Liver (tissue), 8 donors: ENCODE measurements at regions not wholly inside any gene's neighbourhood (a gene's known extent, or its start where the extent isn't known, plus 50 kb on each side); places are given as distances from the start of the nearest gene placed in this dataset.

ENCODE experiments used
- DNase-seq: peaks from one replicate; pipeline ENCODE4 v3.0.0-alpha.2; 2017; ENCODE audit warnings: low spot score
- H3K27ac ChIP-seq, 2 donors: one replicate each; pipeline ENCODE4 v1.7.0; 2013; ENCODE audit warnings: inconsistent platforms in 2 of 2, low read length in 2 of 2, control low read depth in 1 of 2, low read depth in 1 of 2, mild to moderate bottlenecking in 1 of 2
- H3K27me3 ChIP-seq, 4 donors: one replicate each; pipeline versions ENCODE4 v1.6.1 to v1.7.0; 2013; ENCODE audit warnings: low read length in 3 of 4, inconsistent platforms in 1 of 4, mild to moderate bottlenecking in 1 of 4, moderate library complexity in 1 of 4; ENCODE audit not compliant: control insufficient read depth in 4 of 4, insufficient read depth in 4 of 4
- H3K36me3 ChIP-seq, 4 donors: one replicate each; pipeline versions ENCODE4 v1.6.1 to v1.7.0; 2013; ENCODE audit warnings: low read length in 3 of 4, mild to moderate bottlenecking in 3 of 4, low read depth in 1 of 4, moderate library complexity in 1 of 4; ENCODE audit not compliant: control insufficient read depth in 4 of 4, insufficient read depth in 3 of 4
- H3K4me1 ChIP-seq, 4 donors: one replicate each; pipeline versions ENCODE4 v1.6.1 to v1.7.0; 2013; ENCODE audit warnings: low read length in 3 of 4, mild to moderate bottlenecking in 3 of 4, moderate library complexity in 1 of 4; ENCODE audit not compliant: control insufficient read depth in 4 of 4, insufficient read depth in 4 of 4
- H3K4me3 ChIP-seq, 3 donors: one replicate each; pipeline versions ENCODE4 v1.6.1 to v1.7.0; 2013; ENCODE audit warnings: low read length in 3 of 3, control low read depth in 1 of 3, low read depth in 1 of 3, mild to moderate bottlenecking in 1 of 3
- H3K9ac ChIP-seq, 2 donors: one replicate each; pipeline ENCODE4 v1.7.0; 2013; ENCODE audit warnings: low read length in 2 of 2, mild to moderate bottlenecking in 2 of 2, moderate library complexity in 2 of 2, control low read depth in 1 of 2, low read depth in 1 of 2
- H3K9me3 ChIP-seq, 4 donors: one replicate each; pipeline versions ENCODE4 v1.6.1 to v1.7.0; 2013; ENCODE audit warnings: low read length in 3 of 4; ENCODE audit not compliant: control insufficient read depth in 4 of 4
- ATF3 ChIP-seq: IDR thresholded peaks from 2 replicates; pipeline ENCODE4 v1.6.1; 2016; ENCODE audit warnings: antibody characterized with exemption
- EGR1 ChIP-seq, 2 donors: IDR thresholded peaks; 2 replicates each; pipeline ENCODE4 v1.6.1; 2016 to 2018; ENCODE audit warnings: antibody characterized with exemption in 2 of 2, low read depth in 2 of 2
- FOXA1 ChIP-seq: IDR thresholded peaks from 2 replicates; pipeline ENCODE4 v1.6.1; 2016; ENCODE audit warnings: antibody characterized with exemption
- FOXA2 ChIP-seq: IDR thresholded peaks from 2 replicates; pipeline ENCODE4 v1.6.1; 2016; ENCODE audit warnings: antibody characterized with exemption
- GABPA ChIP-seq, 2 donors: IDR thresholded peaks in 1 of 2; conservative IDR thresholded peaks in 1 of 2; 2 replicates each; pipeline ENCODE4 v1.6.1; 2016; ENCODE audit warnings: antibody characterized with exemption in 2 of 2, mild to moderate bottlenecking in 1 of 2, moderate library complexity in 1 of 2
- HNF4A ChIP-seq, 2 donors: conservative IDR thresholded peaks; 2 replicates each; pipeline ENCODE4 v1.6.1; 2016; ENCODE audit warnings: antibody characterized with exemption in 2 of 2, mild to moderate bottlenecking in 2 of 2
- HNF4G ChIP-seq: IDR thresholded peaks from 2 replicates; pipeline ENCODE4 v1.6.1; 2016; ENCODE audit warnings: antibody characterized with exemption
- JUND ChIP-seq, 2 donors: IDR thresholded peaks; 2 replicates each; pipeline ENCODE4 v1.6.1; 2016; ENCODE audit warnings: antibody characterized with exemption in 2 of 2
- NR2F2 ChIP-seq: IDR thresholded peaks from 2 replicates; pipeline ENCODE4 v1.6.1; 2016; ENCODE audit warnings: antibody characterized with exemption
- RAD21 ChIP-seq, 2 donors: IDR thresholded peaks; 2 replicates each; pipeline ENCODE4 v1.6.1; 2016; ENCODE audit warnings: antibody characterized with exemption in 2 of 2, mild to moderate bottlenecking in 2 of 2
- SP1 ChIP-seq: IDR thresholded peaks from 2 replicates; pipeline ENCODE4 v1.6.1; 2018; ENCODE audit warnings: antibody characterized with exemption, mild to moderate bottlenecking
- TAF1 ChIP-seq: conservative IDR thresholded peaks from 2 replicates; pipeline ENCODE4 v1.6.1; 2016; ENCODE audit warnings: antibody characterized with exemption, mild to moderate bottlenecking
- YY1 ChIP-seq: IDR thresholded peaks from 2 replicates; pipeline ENCODE4 v1.6.1; 2016; ENCODE audit warnings: antibody characterized with exemption, mild to moderate bottlenecking
- ZBTB33 ChIP-seq: IDR thresholded peaks from 2 replicates; pipeline ENCODE4 v1.6.1; 2016; ENCODE audit warnings: antibody characterized with exemption
- WGBS: extraction: QIAGEN DNeasy Blood & Tissue Kit; methylation state at CpG from one replicate; pipeline ENCODE4 v1.1.7; 2013; 5-methylcytosine and 5-hydroxymethylcytosine counted together
- TF ChIP-seq, protein P1 (sequence below): IDR thresholded peaks from 2 replicates; pipeline ENCODE4 v1.6.1; 2016; ENCODE audit warnings: antibody characterized with exemption
- TF ChIP-seq, protein P2 (sequence below): IDR thresholded peaks from 2 replicates; pipeline ENCODE4 v1.6.1; 2016; ENCODE audit warnings: antibody characterized with exemption, mild to moderate bottlenecking
- TF ChIP-seq, protein P3 (sequence below): fragments of 150-350 bp; IDR thresholded peaks from 2 replicates; pipeline ENCODE4 v1.5.1; 2017; ENCODE audit warnings: improper control_type of control experiment, low read depth, low read length; ENCODE audit not compliant: missing input control
- donor health status: healthy.
- donor health status: healthy.
- donor health status: healthy.
- donor health status: healthy.
- donor health status: healthy.

DNA sequence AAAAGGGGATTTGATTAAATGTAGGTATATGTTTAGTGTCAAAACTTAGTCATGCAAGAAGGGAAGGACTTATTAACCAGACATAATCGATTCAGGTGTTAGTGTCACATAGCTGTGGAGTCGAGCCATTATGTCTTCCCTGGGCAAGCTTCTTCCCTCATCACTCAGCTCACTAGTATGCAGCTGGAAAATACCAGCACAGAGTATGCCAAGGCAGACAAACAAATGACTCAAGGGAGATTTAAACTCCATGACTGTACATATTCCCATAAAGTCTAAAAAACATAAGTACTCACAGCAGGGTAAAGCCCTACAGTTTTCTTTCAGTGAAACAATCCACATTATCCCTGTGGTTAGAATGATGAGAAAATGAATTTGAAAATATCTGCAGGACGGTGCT lies 304.5 kb downstream of the CBLL2 start:
- no peak overlapping the region for H3K4me3 ChIP-seq
- TF ChIP-seq TAF1 (no peak), HNF4G (no peak), HNF4A (conservative IDR thresholded peaks at IDR 0.05) (no peak), ATF3 (no peak), EGR1 (IDR thresholded peaks at IDR 0.05; ENCODE audit: low read depth in 2 of 2) (no peak), GABPA (IDR thresholded peaks at IDR 0.05 in 1 of 2, conservative IDR thresholded peaks at IDR 0.05 in 1 of 2) (no peak), SP1 (no peak), ZBTB33 (no peak), NR2F2 (no peak), RAD21 (IDR thresholded peaks at IDR 0.05) (no peak)
- TF ChIP-seq, protein P1, sequence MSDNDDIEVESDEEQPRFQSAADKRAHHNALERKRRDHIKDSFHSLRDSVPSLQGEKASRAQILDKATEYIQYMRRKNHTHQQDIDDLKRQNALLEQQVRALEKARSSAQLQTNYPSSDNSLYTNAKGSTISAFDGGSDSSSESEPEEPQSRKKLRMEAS = no peak
- TF ChIP-seq, protein P2, sequence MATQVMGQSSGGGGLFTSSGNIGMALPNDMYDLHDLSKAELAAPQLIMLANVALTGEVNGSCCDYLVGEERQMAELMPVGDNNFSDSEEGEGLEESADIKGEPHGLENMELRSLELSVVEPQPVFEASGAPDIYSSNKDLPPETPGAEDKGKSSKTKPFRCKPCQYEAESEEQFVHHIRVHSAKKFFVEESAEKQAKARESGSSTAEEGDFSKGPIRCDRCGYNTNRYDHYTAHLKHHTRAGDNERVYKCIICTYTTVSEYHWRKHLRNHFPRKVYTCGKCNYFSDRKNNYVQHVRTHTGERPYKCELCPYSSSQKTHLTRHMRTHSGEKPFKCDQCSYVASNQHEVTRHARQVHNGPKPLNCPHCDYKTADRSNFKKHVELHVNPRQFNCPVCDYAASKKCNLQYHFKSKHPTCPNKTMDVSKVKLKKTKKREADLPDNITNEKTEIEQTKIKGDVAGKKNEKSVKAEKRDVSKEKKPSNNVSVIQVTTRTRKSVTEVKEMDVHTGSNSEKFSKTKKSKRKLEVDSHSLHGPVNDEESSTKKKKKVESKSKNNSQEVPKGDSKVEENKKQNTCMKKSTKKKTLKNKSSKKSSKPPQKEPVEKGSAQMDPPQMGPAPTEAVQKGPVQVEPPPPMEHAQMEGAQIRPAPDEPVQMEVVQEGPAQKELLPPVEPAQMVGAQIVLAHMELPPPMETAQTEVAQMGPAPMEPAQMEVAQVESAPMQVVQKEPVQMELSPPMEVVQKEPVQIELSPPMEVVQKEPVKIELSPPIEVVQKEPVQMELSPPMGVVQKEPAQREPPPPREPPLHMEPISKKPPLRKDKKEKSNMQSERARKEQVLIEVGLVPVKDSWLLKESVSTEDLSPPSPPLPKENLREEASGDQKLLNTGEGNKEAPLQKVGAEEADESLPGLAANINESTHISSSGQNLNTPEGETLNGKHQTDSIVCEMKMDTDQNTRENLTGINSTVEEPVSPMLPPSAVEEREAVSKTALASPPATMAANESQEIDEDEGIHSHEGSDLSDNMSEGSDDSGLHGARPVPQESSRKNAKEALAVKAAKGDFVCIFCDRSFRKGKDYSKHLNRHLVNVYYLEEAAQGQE = no peak
- H3K9me3 ChIP-seq = peaks cover 0 to 2% (median 0%) of the 10 kb centered on the region in 4 donors
- DNase-seq = no peak
- no peaks in the 10 kb centered on the region for H3K27me3 ChIP-seq
- H3K9ac ChIP-seq = no peak overlapping the region
- WGBS = 56% methylated on average over 3 of the region's 3 CpGs
- no peak overlapping the region for H3K27ac ChIP-seq
- H3K36me3 ChIP-seq = no peaks in the 10 kb centered on the region
- H3K4me1 ChIP-seq = no peaks in the 10 kb centered on the region

GRCh38 chrX:22585831-22586230 lies 313.1 kb downstream of the CBLL2 start:
- Histone ChIP-seq H3K27ac (no peak overlapping the region), H3K4me3 (no peak overlapping the region), H3K27me3 (no peaks in the 10 kb centered on the region), H3K4me1 (no peaks in the 10 kb centered on the region), H3K9me3 (no peaks in the 10 kb centered on the region), H3K36me3 (no peaks in the 10 kb centered on the region), H3K9ac (no peak overlapping the region)
- WGBS = 62% methylated on average over 1 of the region's 1 CpG
- no peak for DNase-seq
- TF ChIP-seq, protein P1 = no peak
- TF ChIP-seq GABPA (IDR thresholded peaks at IDR 0.05 in 1 of 2, conservative IDR thresholded peaks at IDR 0.05 in 1 of 2) (no peak), JUND (IDR thresholded peaks at IDR 0.05) (no peak), YY1 (no peak), ATF3 (no peak), NR2F2 (no peak), ZBTB33 (no peak), EGR1 (IDR thresholded peaks at IDR 0.05; ENCODE audit: low read depth in 2 of 2) (no peak), RAD21 (IDR thresholded peaks at IDR 0.05) (no peak), FOXA1 (no peak), TAF1 (no peak), FOXA2 (no peak), HNF4A (conservative IDR thresholded peaks at IDR 0.05) (no peak), HNF4G (no peak)
- TF ChIP-seq, protein P3, sequence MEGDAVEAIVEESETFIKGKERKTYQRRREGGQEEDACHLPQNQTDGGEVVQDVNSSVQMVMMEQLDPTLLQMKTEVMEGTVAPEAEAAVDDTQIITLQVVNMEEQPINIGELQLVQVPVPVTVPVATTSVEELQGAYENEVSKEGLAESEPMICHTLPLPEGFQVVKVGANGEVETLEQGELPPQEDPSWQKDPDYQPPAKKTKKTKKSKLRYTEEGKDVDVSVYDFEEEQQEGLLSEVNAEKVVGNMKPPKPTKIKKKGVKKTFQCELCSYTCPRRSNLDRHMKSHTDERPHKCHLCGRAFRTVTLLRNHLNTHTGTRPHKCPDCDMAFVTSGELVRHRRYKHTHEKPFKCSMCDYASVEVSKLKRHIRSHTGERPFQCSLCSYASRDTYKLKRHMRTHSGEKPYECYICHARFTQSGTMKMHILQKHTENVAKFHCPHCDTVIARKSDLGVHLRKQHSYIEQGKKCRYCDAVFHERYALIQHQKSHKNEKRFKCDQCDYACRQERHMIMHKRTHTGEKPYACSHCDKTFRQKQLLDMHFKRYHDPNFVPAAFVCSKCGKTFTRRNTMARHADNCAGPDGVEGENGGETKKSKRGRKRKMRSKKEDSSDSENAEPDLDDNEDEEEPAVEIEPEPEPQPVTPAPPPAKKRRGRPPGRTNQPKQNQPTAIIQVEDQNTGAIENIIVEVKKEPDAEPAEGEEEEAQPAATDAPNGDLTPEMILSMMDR = no peak
- TF ChIP-seq, protein P2 = no peak
